HuH-7 (cell line): ENCODE measurements at regions not wholly inside any gene's neighbourhood (a gene's known extent, or its start where the extent isn't known, plus 50 kb on each side); places are given as distances from the start of the nearest gene placed in this dataset.
"Not testable (repeated sequence)": the region's sequence is repeated elsewhere in the genome, so short reads cannot be mapped to it uniquely, and the experiment has no call there.

Experiments used
- DNase-seq: peaks from one replicate; pipeline ENCODE4 v3.0.0; 2011; ENCODE audit warnings: low spot score

- peak; percentile 61 for DNase-seq
Measured at GRCh38 chrX:115968436-115969252, 201.9 kb upstream of the AGTR2 start.

GRCh38 chrX:115970718-115971117 is 199.8 kb upstream of the AGTR2 start:
- DNase-seq: no peak

- no peak for DNase-seq
Measured at GRCh38 chrX:115972717-115973116, 197.8 kb upstream of the AGTR2 start.

- DNase-seq: no peak
Measured at GRCh38 chrX:115978068-115978467, 192.5 kb upstream of the AGTR2 start.

GRCh38 chrX:115983148-115983547 is 187.4 kb upstream of the AGTR2 start:
- not testable (repeated sequence) for DNase-seq

GRCh38 chrX:115987464-115987863 is 183.1 kb upstream of the AGTR2 start:
- not testable (repeated sequence) for DNase-seq

GRCh38 chrX:115988825-115989224 is 181.7 kb upstream of the AGTR2 start:
- DNase-seq: no peak

GRCh38 chrX:115989686-115990085 is 180.9 kb upstream of the AGTR2 start:
- DNase-seq: no peak

GRCh38 chrX:116009346-116009745 is 161.2 kb upstream of the AGTR2 start:
- no peak for DNase-seq

GRCh38 chrX:116009861-116010710 is 160.5 kb upstream of the AGTR2 start:
- DNase-seq: peak; percentile 14

GRCh38 chrX:116010939-116011338 is 159.6 kb upstream of the AGTR2 start:
- no peak for DNase-seq

- no peak for DNase-seq
Measured at GRCh38 chrX:116031331-116031730, 139.2 kb upstream of the AGTR2 start.
